Fibroblast of lung (primary cell): ENCODE measurements at regions not wholly inside any gene's neighbourhood (a gene's known extent, or its start where the extent isn't known, plus 50 kb on each side); places are given as distances from the start of the nearest gene placed in this dataset.

Source experiments
- DNase-seq, 2 donors: peaks; one replicate each; pipeline versions ENCODE4 v3.0.0 to v3.0.0-alpha.2; 2010; ENCODE audit warnings: low read depth in 2 of 2
- H2AFZ ChIP-seq: 2 replicates; pipeline ENCODE4 v1.5.1; 2012; ENCODE audit warnings: low read length, control low read depth, inconsistent platforms
- H3K27ac ChIP-seq: 2 replicates; pipeline ENCODE4 v1.5.1; 2011; ENCODE audit warnings: low read length, control low read depth; ENCODE audit not compliant: insufficient read depth
- H3K27me3 ChIP-seq: 2 replicates; pipeline ENCODE4 v1.5.1; 2011; ENCODE audit warnings: mild to moderate bottlenecking, low read length; ENCODE audit not compliant: control insufficient read depth, insufficient read depth
- H3K36me3 ChIP-seq: 2 replicates; pipeline ENCODE4 v1.5.1; 2011; ENCODE audit warnings: low read length; ENCODE audit not compliant: control insufficient read depth, insufficient read depth
- H3K4me1 ChIP-seq: 2 replicates; pipeline ENCODE4 v1.5.1; 2011; ENCODE audit warnings: low read length; ENCODE audit not compliant: control insufficient read depth, insufficient read depth; ENCODE audit errors: extremely low read depth
- H3K4me2 ChIP-seq: 2 replicates; pipeline ENCODE4 v1.5.1; 2011; ENCODE audit warnings: low read length, control low read depth; ENCODE audit not compliant: insufficient read depth; ENCODE audit errors: extremely low read depth
- H3K4me3 ChIP-seq, 4 experiments: fragments of 200-600 bp in 1 of 4; sonication (generic) in 1 of 4; replicated peaks in 1 of 4; 2 replicates each; pipeline ENCODE4 v1.5.1; 2011 to 2016; ENCODE audit warnings: low read length in 4 of 4, low read depth in 3 of 4, mild to moderate bottlenecking in 3 of 4, control low read depth in 2 of 4, inconsistent platforms in 1 of 4, mixed read lengths in 1 of 4; ENCODE audit not compliant: insufficient read depth in 1 of 4; ENCODE audit errors: control extremely low read depth in 1 of 4
- H3K79me2 ChIP-seq: 2 replicates; pipeline ENCODE4 v1.5.1; 2012; ENCODE audit warnings: mild to moderate bottlenecking, low read length, inconsistent platforms; ENCODE audit not compliant: control insufficient read depth, insufficient read depth
- H3K9ac ChIP-seq: 2 replicates; pipeline ENCODE4 v1.5.1; 2011; ENCODE audit warnings: mild to moderate bottlenecking, low read length, control low read depth; ENCODE audit not compliant: insufficient read depth
- H3K9me3 ChIP-seq: 2 replicates; pipeline ENCODE4 v1.5.1; 2012; ENCODE audit warnings: low read depth, low read length; ENCODE audit not compliant: control insufficient read depth, insufficient read depth
- H4K20me1 ChIP-seq: 2 replicates; pipeline ENCODE4 v1.5.1; 2011; ENCODE audit warnings: low read length; ENCODE audit not compliant: control insufficient read depth, insufficient read depth; ENCODE audit errors: extremely low read depth
- CTCF ChIP-seq, 2 donors: IDR thresholded peaks in 1 of 2; conservative IDR thresholded peaks in 1 of 2; 1 replicate in 1 of 2; 2 replicates in 1 of 2; pipeline ENCODE4 v1.5.1; 2011 to 2012; ENCODE audit warnings: low read length in 2 of 2, control low read depth in 1 of 2, inconsistent platforms in 1 of 2, low read depth in 1 of 2, mild to moderate bottlenecking in 1 of 2
- EZH2 ChIP-seq: IDR thresholded peaks from 2 replicates; pipeline ENCODE4 v1.5.1; 2012; ENCODE audit warnings: low read length, control low read depth, mild to moderate bottlenecking; ENCODE audit errors: missing control alignments

- Histone ChIP-seq H2AFZ (no peak overlapping the region), H4K20me1 (no peaks in the 10 kb centered on the region), H3K9me3 (no peaks in the 10 kb centered on the region), H3K36me3 (no peaks in the 10 kb centered on the region), H3K79me2 (no peaks in the 10 kb centered on the region), H3K4me3 (no peak overlapping the region), H3K27ac (no peak overlapping the region), H3K27me3 (no peaks in the 10 kb centered on the region), H3K4me2 (no peak overlapping the region), H3K9ac (no peak overlapping the region), H3K4me1 (no peaks in the 10 kb centered on the region)
- no peak for DNase-seq
- no peak for TF ChIP-seq CTCF (conservative IDR thresholded peaks at IDR 0.05 in 1 of 2, IDR thresholded peaks at IDR 0.05 in 1 of 2; ENCODE audit: low read depth in 1 of 2, low read length in 2 of 2)
These were observed 170.9 kb upstream of the NCAM1 start for GRCh38 chr11:112790286-112790685.

GRCh38 chr11:112792070-112792469, 169.2 kb upstream of the NCAM1 start:
- Histone ChIP-seq H3K4me2 (no peak overlapping the region), H3K36me3 (no peaks in the 10 kb centered on the region), H3K4me3 (no peak overlapping the region), H2AFZ (no peak overlapping the region), H3K27ac (no peak overlapping the region), H3K27me3 (no peaks in the 10 kb centered on the region), H3K9ac (no peak overlapping the region), H3K4me1 (no peaks in the 10 kb centered on the region), H4K20me1 (no peaks in the 10 kb centered on the region), H3K79me2 (no peaks in the 10 kb centered on the region), H3K9me3 (no peaks in the 10 kb centered on the region)
- DNase-seq, result no peak
- no peak for TF ChIP-seq CTCF (conservative IDR thresholded peaks at IDR 0.05 in 1 of 2, IDR thresholded peaks at IDR 0.05 in 1 of 2; ENCODE audit: low read depth in 1 of 2, low read length in 2 of 2)
- no peak for TF ChIP-seq EZH2

GRCh38 chr11:112793416-112793815, 167.8 kb upstream of the NCAM1 start:
- H4K20me1 ChIP-seq, result no peaks in the 10 kb centered on the region
- H3K4me1 ChIP-seq, result no peaks in the 10 kb centered on the region
- H3K9me3 ChIP-seq, result no peaks in the 10 kb centered on the region
- H3K79me2 ChIP-seq, result no peaks in the 10 kb centered on the region
- H3K9ac ChIP-seq, result no peak overlapping the region
- TF ChIP-seq CTCF (conservative IDR thresholded peaks at IDR 0.05 in 1 of 2, IDR thresholded peaks at IDR 0.05 in 1 of 2; ENCODE audit: low read depth in 1 of 2, low read length in 2 of 2), result no peak
- TF ChIP-seq EZH2, result no peak
- H2AFZ ChIP-seq, result no peak overlapping the region
- H3K27me3 ChIP-seq, result no peaks in the 10 kb centered on the region
- no peak overlapping the region for H3K4me3 ChIP-seq
- peak in 1 of 2 donors; percentile 52 for DNase-seq
- H3K4me2 ChIP-seq, result no peak overlapping the region
- no peaks in the 10 kb centered on the region for H3K36me3 ChIP-seq
- no peak overlapping the region for H3K27ac ChIP-seq
